Esophagus muscularis mucosa (tissue), 4 donors: ENCODE measurements at regions not wholly inside any gene's neighbourhood (a gene's known extent, or its start where the extent isn't known, plus 50 kb on each side); places are given as distances from the start of the nearest gene placed in this dataset.

Experiments
- EP300 ChIP-seq: sonication (generic); formaldehyde crosslinking; IDR thresholded peaks from one replicate; pipeline ENCODE4 v1.6.1; 2017; ENCODE audit warnings: antibody characterized with exemption
- POLR2A ChIP-seq: fragments of 450-650 bp; IDR thresholded peaks from one replicate; pipeline ENCODE4 v1.6.1; 2017; ENCODE audit warnings: antibody characterized with exemption, moderate library complexity, mild to moderate bottlenecking, low read depth
- POLR2AphosphoS5 ChIP-seq, 2 donors: sonication (generic); formaldehyde crosslinking; IDR thresholded peaks; one replicate each; pipeline ENCODE4 v1.6.1; 2017; ENCODE audit warnings: antibody characterized with exemption in 2 of 2
- TF ChIP-seq, protein P1 (sequence below), 3 experiments: fragments of 200-600 bp in 2 of 3; fragments of 450-650 bp in 1 of 3; sonication (generic) in 2 of 3; IDR thresholded peaks; one replicate each; pipeline ENCODE4 v1.5.1; 2017 to 2019; ENCODE audit warnings: antibody characterized with exemption in 3 of 3, mild to moderate bottlenecking in 2 of 3, moderate library complexity in 1 of 3

DNA sequence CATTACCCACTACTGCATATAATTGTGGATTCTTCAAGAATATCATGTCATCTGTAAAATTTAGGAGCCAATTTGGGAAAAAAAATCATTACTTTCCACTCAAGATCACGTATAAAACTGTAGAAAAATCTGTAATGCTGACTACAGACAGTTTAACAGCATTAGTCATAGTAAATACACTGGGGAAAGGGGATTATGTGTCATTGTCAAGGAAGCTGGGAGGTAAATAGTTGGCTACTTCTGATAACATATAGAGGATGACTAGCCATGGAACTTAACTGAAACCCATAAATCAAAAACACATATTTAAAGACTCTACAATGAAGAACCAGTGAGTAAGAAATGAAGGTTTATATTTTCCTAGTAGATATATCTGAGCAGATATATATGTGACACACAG is 1666.4 kb upstream of the IGFBP7 start:
- TF ChIP-seq POLR2A = no peak
- TF ChIP-seq, protein P1, sequence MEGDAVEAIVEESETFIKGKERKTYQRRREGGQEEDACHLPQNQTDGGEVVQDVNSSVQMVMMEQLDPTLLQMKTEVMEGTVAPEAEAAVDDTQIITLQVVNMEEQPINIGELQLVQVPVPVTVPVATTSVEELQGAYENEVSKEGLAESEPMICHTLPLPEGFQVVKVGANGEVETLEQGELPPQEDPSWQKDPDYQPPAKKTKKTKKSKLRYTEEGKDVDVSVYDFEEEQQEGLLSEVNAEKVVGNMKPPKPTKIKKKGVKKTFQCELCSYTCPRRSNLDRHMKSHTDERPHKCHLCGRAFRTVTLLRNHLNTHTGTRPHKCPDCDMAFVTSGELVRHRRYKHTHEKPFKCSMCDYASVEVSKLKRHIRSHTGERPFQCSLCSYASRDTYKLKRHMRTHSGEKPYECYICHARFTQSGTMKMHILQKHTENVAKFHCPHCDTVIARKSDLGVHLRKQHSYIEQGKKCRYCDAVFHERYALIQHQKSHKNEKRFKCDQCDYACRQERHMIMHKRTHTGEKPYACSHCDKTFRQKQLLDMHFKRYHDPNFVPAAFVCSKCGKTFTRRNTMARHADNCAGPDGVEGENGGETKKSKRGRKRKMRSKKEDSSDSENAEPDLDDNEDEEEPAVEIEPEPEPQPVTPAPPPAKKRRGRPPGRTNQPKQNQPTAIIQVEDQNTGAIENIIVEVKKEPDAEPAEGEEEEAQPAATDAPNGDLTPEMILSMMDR (IDR thresholded peaks at IDR 0.05) = no peak
- TF ChIP-seq POLR2AphosphoS5 (IDR thresholded peaks at IDR 0.05) = no peak
- no peak for TF ChIP-seq EP300
